ENCODE measurements at regions not wholly inside any gene's neighbourhood (a gene's known extent, or its start where the extent isn't known, plus 50 kb on each side); places are given as distances from the start of the nearest gene placed in this dataset.

DNA sequence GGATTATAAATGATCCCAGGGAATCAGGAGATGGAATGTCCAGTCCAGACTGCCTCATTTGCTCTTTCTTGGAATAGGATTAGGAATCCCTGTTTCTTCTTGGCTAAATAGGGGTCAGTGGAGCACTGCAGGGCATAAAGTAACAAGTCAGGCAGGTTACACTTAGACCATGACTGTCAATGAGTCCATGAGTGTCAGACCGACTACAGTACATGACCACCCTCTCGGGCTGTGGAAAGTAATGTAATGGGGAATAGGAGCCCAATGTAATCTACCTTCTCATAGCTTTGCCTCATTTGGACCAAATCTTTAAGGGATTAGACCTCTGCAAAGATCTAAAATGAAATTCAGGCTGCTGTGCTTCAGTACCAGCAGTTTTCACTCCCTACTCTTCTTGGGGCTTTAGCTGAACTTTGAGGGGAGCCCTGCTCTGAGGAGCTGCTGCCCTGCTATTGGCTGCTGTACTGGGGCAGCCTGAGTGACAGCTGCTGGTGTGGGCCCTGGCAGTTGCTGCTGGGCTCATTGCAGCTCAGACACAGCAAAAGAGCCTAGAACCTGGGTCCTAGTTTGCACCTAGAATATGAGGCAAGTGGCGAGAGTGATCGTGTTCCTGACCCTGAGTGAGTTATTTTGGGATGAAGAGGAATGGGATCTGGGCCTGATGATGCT is 62.2 kb upstream of the OR4E1 start:
- TF ChIP-seq, protein P1, sequence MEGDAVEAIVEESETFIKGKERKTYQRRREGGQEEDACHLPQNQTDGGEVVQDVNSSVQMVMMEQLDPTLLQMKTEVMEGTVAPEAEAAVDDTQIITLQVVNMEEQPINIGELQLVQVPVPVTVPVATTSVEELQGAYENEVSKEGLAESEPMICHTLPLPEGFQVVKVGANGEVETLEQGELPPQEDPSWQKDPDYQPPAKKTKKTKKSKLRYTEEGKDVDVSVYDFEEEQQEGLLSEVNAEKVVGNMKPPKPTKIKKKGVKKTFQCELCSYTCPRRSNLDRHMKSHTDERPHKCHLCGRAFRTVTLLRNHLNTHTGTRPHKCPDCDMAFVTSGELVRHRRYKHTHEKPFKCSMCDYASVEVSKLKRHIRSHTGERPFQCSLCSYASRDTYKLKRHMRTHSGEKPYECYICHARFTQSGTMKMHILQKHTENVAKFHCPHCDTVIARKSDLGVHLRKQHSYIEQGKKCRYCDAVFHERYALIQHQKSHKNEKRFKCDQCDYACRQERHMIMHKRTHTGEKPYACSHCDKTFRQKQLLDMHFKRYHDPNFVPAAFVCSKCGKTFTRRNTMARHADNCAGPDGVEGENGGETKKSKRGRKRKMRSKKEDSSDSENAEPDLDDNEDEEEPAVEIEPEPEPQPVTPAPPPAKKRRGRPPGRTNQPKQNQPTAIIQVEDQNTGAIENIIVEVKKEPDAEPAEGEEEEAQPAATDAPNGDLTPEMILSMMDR (IDR thresholded peaks at IDR 0.05 in 4 of 5, conservative IDR thresholded peaks at IDR 0.05 in 1 of 5) = no peak
- no peak for TF ChIP-seq POLR2A (IDR thresholded peaks at IDR 0.05)
- Histone ChIP-seq H3K4me1 (no peaks in the 10 kb centered on the region), H3K27me3 (no peaks in the 10 kb centered on the region), H3K4me3 (no peak overlapping the region), H3K36me3 (no peaks in the 10 kb centered on the region), H3K27ac (no peak overlapping the region), H3K9me3 (no peaks in the 10 kb centered on the region)
- ATAC-seq (no peak), DNase-seq (no peak)
- intact Hi-C loops (cut with DNase I; ENCODE audit: low total_unique reads) (no loop called here), in situ Hi-C loops (cut with MboI; ENCODE audit: low sequenced_read_pairs in 4 of 4) (no loop called here)

DNA sequence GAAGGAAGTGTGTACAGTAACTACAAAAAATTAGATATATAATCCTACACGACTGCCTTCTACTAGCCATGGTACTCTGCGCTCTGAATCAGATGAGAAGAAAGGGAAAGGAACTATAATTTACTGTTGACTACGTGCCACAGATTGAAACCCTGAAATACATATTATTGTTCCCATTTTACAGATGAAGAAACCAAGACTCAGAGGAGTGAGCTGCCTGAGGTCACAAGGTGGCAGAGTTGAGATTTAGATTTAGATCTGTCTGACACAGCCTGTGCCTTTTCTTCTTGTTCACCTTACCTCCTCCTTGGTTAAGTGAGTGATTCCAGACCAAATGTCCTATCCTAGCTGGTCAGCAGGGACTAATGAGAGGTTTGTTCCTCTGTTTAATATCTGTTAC is 61.6 kb upstream of the OR4E1 start:
- intact Hi-C loops (cut with DNase I; ENCODE audit: low total_unique reads) = no loop called here
- H3K27ac ChIP-seq = no peak overlapping the region
- H3K4me3 ChIP-seq = no peak overlapping the region
- TF ChIP-seq POLR2A (IDR thresholded peaks at IDR 0.05) = no peak
- TF ChIP-seq, protein P1 (IDR thresholded peaks at IDR 0.05 in 4 of 5, conservative IDR thresholded peaks at IDR 0.05 in 1 of 5) = no peak
- ATAC-seq (no peak), DNase-seq (no peak)
- no peaks in the 10 kb centered on the region for H3K27me3 ChIP-seq
- no peaks in the 10 kb centered on the region for H3K36me3 ChIP-seq
- H3K4me1 ChIP-seq = no peaks in the 10 kb centered on the region
- in situ Hi-C loops (cut with MboI; ENCODE audit: low sequenced_read_pairs in 4 of 4) = no loop called here
- no peaks in the 10 kb centered on the region for H3K9me3 ChIP-seq

DNA sequence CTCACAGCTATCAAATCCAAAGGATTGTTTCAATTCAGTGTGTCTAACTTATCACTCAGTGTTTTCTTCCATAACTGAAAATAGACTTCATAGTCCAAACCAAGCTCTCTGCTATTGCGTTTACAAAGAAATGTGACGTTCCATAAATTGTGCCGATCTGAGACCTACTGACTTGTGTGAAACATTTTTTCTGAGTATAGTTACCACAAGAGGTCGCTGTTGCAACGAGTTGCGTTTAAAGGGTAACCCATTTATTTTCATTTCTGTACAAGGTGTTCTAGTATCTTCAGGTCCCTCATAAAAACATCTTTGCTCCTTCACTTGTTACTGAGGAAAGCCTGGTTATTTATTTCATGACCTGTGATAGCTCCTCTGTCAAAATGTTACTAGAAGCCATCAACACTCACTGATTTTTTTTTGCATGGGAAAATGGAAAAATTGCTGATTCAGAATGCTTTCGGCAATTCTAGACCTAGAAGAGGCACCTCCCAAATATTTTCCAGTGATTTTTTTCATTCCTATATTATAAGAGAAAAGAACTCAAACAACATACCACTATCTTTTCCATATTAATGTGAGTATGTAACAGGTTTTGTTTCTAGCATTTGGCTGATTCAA is 60.9 kb upstream of the OR4E1 start:
- Histone ChIP-seq H3K4me3 (no peak overlapping the region), H3K27ac (no peak overlapping the region), H3K27me3 (no peaks in the 10 kb centered on the region), H3K4me1 (no peaks in the 10 kb centered on the region), H3K36me3 (no peaks in the 10 kb centered on the region), H3K9me3 (no peaks in the 10 kb centered on the region)
- intact Hi-C loops (cut with DNase I; ENCODE audit: low total_unique reads) = no loop called here
- ATAC-seq (no peak), DNase-seq (no peak)
- in situ Hi-C loops (cut with MboI; ENCODE audit: low sequenced_read_pairs in 4 of 4) = no loop called here
- no peak for TF ChIP-seq POLR2A (IDR thresholded peaks at IDR 0.05)
- TF ChIP-seq, protein P1 (IDR thresholded peaks at IDR 0.05 in 4 of 5, conservative IDR thresholded peaks at IDR 0.05 in 1 of 5) = peak in 1 of 5 experiments; percentile 21

DNA sequence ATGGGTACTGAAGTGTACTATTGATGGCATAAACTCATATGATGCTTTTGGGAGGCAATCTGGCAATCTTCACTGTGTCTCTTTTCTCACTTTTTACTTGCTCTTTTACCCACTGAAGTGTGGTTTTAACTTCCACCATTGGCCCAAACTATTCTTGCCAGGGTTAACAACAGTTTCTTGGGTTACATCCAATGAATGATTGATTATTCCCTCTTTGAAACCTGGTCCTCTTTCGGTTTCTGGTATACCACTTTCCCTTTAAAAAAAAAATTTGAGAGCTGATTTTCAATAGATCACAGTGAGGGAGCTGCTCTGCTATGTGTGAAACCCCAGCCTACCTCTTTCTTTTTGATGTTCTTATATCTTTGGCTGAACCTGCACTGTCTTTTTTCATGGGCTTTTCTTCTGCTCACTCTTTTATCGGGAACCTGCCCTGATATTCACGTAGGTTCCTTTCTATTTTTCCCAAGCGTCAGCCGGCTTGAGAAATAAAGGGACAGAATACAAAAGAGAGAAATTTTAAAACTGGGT is 56.1 kb upstream of the OR4E1 start:
- Histone ChIP-seq H3K27me3 (no peaks in the 10 kb centered on the region), H3K4me3 (no peak overlapping the region), H3K4me1 (no peaks in the 10 kb centered on the region), H3K27ac (no peak overlapping the region), H3K9me3 (no peaks in the 10 kb centered on the region), H3K36me3 (no peaks in the 10 kb centered on the region)
- no peak for ATAC-seq
- DNase-seq = no peak
- intact Hi-C loops (cut with DNase I; ENCODE audit: low total_unique reads) (no loop called here), in situ Hi-C loops (cut with MboI; ENCODE audit: low sequenced_read_pairs in 4 of 4) (no loop called here)
- TF ChIP-seq POLR2A (IDR thresholded peaks at IDR 0.05) = no peak
- TF ChIP-seq, protein P1 (IDR thresholded peaks at IDR 0.05 in 4 of 5, conservative IDR thresholded peaks at IDR 0.05 in 1 of 5) = no peak
